ENCODE measurements at regions not wholly inside any gene's neighbourhood (a gene's known extent, or its start where the extent isn't known, plus 50 kb on each side); places are given as distances from the start of the nearest gene placed in this dataset.

- H3K27ac ChIP-seq (ENCODE audit: low read depth, low read length, poor library complexity, severe bottlenecking), result no peak overlapping the region
- no peaks in the 10 kb centered on the region for H3F3A ChIP-seq (ENCODE audit: insufficient read depth, low read length)
- H3K9me3 ChIP-seq (ENCODE audit: low read length), result no peaks in the 10 kb centered on the region
- no peaks in the 10 kb centered on the region for H3K36me3 ChIP-seq (ENCODE audit: insufficient read depth, low read length)
- no peaks in the 10 kb centered on the region for H3K9me2 ChIP-seq (ENCODE audit: low read depth, low read length)
- H3K9ac ChIP-seq (ENCODE audit: low read length), result no peak overlapping the region
- H2AFZ ChIP-seq (ENCODE audit: low read length), result no peak overlapping the region
- H3K4me2 ChIP-seq (ENCODE audit: low read length), result no peak overlapping the region
- TF ChIP-seq, protein P1, sequence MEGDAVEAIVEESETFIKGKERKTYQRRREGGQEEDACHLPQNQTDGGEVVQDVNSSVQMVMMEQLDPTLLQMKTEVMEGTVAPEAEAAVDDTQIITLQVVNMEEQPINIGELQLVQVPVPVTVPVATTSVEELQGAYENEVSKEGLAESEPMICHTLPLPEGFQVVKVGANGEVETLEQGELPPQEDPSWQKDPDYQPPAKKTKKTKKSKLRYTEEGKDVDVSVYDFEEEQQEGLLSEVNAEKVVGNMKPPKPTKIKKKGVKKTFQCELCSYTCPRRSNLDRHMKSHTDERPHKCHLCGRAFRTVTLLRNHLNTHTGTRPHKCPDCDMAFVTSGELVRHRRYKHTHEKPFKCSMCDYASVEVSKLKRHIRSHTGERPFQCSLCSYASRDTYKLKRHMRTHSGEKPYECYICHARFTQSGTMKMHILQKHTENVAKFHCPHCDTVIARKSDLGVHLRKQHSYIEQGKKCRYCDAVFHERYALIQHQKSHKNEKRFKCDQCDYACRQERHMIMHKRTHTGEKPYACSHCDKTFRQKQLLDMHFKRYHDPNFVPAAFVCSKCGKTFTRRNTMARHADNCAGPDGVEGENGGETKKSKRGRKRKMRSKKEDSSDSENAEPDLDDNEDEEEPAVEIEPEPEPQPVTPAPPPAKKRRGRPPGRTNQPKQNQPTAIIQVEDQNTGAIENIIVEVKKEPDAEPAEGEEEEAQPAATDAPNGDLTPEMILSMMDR (IDR thresholded peaks at IDR 0.05; ENCODE audit: low read length), result no peak
- no peak for TF ChIP-seq EZH2 (IDR thresholded peaks at IDR 0.05; ENCODE audit: borderline replicate concordance, low read length)
- no peaks in the 10 kb centered on the region for H3K27me3 ChIP-seq (ENCODE audit: insufficient read depth, low read length)
- no peaks in the 10 kb centered on the region for H3K4me1 ChIP-seq (ENCODE audit: insufficient read depth, low read length, severe bottlenecking)
- H4K20me1 ChIP-seq (ENCODE audit: insufficient read depth, low read length), result no peaks in the 10 kb centered on the region
- no peaks in the 10 kb centered on the region for H3K79me2 ChIP-seq (ENCODE audit: insufficient read depth, low read length)
- H3K4me3 ChIP-seq (ENCODE audit: low read depth, low read length, poor library complexity, severe bottlenecking), result no peak overlapping the region
These were observed 66.2 kb upstream of the WDR41 start for GRCh38 chr5:77558266-77558665.

DNA sequence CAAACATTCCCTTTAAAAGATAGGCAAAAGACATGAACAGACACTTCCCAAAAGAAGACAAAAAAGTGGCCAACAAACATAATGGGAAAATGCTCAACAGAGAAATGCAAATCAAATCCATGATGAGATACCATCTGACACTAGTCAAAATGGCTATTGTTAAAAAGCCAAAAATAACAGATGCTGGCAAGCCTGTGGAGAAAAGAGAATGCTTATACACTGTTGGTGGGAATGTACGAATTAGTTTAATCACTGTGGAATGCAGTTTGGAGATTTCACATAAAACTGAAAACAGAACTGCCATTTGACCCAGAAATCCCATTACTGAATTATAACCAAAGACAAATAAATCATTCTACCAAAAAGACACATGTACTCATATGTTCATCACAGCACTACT is 58.3 kb upstream of the WDR41 start:
- no peak overlapping the region for H2AFZ ChIP-seq (ENCODE audit: low read length)
- H3K4me1 ChIP-seq (ENCODE audit: insufficient read depth, low read length, severe bottlenecking), result no peaks in the 10 kb centered on the region
- H3K9me2 ChIP-seq (ENCODE audit: low read depth, low read length), result no peaks in the 10 kb centered on the region
- TF ChIP-seq EZH2 (IDR thresholded peaks at IDR 0.05; ENCODE audit: borderline replicate concordance, low read length), result no peak
- TF ChIP-seq, protein P1 (IDR thresholded peaks at IDR 0.05; ENCODE audit: low read length), result no peak
- H3K36me3 ChIP-seq (ENCODE audit: insufficient read depth, low read length), result no peaks in the 10 kb centered on the region
- no peaks in the 10 kb centered on the region for H3K27me3 ChIP-seq (ENCODE audit: insufficient read depth, low read length)
- H3F3A ChIP-seq (ENCODE audit: insufficient read depth, low read length), result no peaks in the 10 kb centered on the region
- no peak overlapping the region for H3K4me3 ChIP-seq (ENCODE audit: low read depth, low read length, poor library complexity, severe bottlenecking)
- no peaks in the 10 kb centered on the region for H4K20me1 ChIP-seq (ENCODE audit: insufficient read depth, low read length)
- no peaks in the 10 kb centered on the region for H3K9me3 ChIP-seq (ENCODE audit: low read length)
- H3K4me2 ChIP-seq (ENCODE audit: low read length), result no peak overlapping the region
- H3K79me2 ChIP-seq (ENCODE audit: insufficient read depth, low read length), result no peaks in the 10 kb centered on the region
- H3K27ac ChIP-seq (ENCODE audit: low read depth, low read length, poor library complexity, severe bottlenecking), result no peak overlapping the region
- no peak overlapping the region for H3K9ac ChIP-seq (ENCODE audit: low read length)

DNA sequence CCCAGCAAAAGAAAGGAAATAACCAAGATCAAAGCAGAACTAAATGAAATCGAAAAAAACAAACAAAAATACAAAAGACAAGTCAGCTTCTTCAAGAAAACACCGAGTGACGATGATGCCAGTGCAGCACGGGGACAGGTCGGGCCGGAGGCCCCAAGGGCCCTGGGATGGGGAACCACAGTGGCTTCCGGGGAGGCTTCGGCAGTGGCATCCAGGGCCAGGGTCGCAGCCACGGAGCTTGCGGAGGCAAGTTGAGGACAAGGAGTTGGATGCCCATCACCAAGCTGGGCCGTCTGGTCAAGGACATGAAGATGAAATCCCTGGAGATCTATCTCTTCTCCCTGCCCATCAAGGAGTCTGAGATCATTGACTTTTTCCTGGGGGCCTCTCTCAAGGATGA is 53.2 kb upstream of the WDR41 start:
- TF ChIP-seq, protein P1 (IDR thresholded peaks at IDR 0.05; ENCODE audit: low read length), result no peak
- no peak for TF ChIP-seq EZH2 (IDR thresholded peaks at IDR 0.05; ENCODE audit: borderline replicate concordance, low read length)

More for the DNA sequence above, 53.2 kb upstream of the WDR41 start:
- Histone ChIP-seq H3K27ac (ENCODE audit: low read depth, low read length, poor library complexity, severe bottlenecking) (no peak overlapping the region), H3K36me3 (ENCODE audit: insufficient read depth, low read length) (no peaks in the 10 kb centered on the region), H3F3A (ENCODE audit: insufficient read depth, low read length) (no peaks in the 10 kb centered on the region), H3K9ac (ENCODE audit: low read length) (no peak overlapping the region), H2AFZ (ENCODE audit: low read length) (no peak overlapping the region), H3K4me1 (ENCODE audit: insufficient read depth, low read length, severe bottlenecking) (no peaks in the 10 kb centered on the region), H3K9me2 (ENCODE audit: low read depth, low read length) (no peaks in the 10 kb centered on the region), H3K4me3 (ENCODE audit: low read depth, low read length, poor library complexity, severe bottlenecking) (no peak overlapping the region), H3K4me2 (ENCODE audit: low read length) (no peak overlapping the region), H4K20me1 (ENCODE audit: insufficient read depth, low read length) (no peaks in the 10 kb centered on the region), H3K79me2 (ENCODE audit: insufficient read depth, low read length) (no peaks in the 10 kb centered on the region), H3K9me3 (ENCODE audit: low read length) (no peaks in the 10 kb centered on the region), H3K27me3 (ENCODE audit: insufficient read depth, low read length) (no peaks in the 10 kb centered on the region)

All from OCI-LY1 (cell line).